ENCODE measurements at regions not wholly inside any gene's neighbourhood (a gene's known extent, or its start where the extent isn't known, plus 50 kb on each side); places are given as distances from the start of the nearest gene placed in this dataset.
A peak's percentile ranks its signal among the peaks of the same experiment; 100 is the strongest.

- no peak overlapping the region for H3K27ac ChIP-seq (ENCODE audit: control insufficient read depth, insufficient read depth, low read length)
- DNase-seq (ENCODE audit: low read depth, low spot score) (no peak), FAIRE-seq (peak; percentile 75)
- H3K9ac ChIP-seq (ENCODE audit: control insufficient read depth, extremely low read depth, insufficient read depth, low read length) = no peak overlapping the region
- no peaks in the 10 kb centered on the region for H4K20me1 ChIP-seq (ENCODE audit: control insufficient read depth, extremely low read depth, insufficient read depth, low read length)
- H3K4me3 ChIP-seq (ENCODE audit: control insufficient read depth in 2 of 3, extremely low read depth in 1 of 3, insufficient read depth in 2 of 3, low read depth in 1 of 3, low read length in 3 of 3) = no peak overlapping the region
- no peaks in the 10 kb centered on the region for H3K79me2 ChIP-seq (ENCODE audit: control insufficient read depth, insufficient read depth, low read length)
- H3K27me3 ChIP-seq (ENCODE audit: control insufficient read depth, extremely low read depth, insufficient read depth, low read length) = no peaks in the 10 kb centered on the region
- peaks cover 5% of the 10 kb centered on the region for H3K4me1 ChIP-seq (ENCODE audit: control insufficient read depth, extremely low read depth, insufficient read depth, low read length)
- H3K9me1 ChIP-seq (ENCODE audit: control insufficient read depth, extremely low read depth, insufficient read depth, low read length) = no peaks in the 10 kb centered on the region
- no peak overlapping the region for H3K4me2 ChIP-seq (ENCODE audit: control insufficient read depth, extremely low read depth, insufficient read depth, low read depth, low read length)
- H2AFZ ChIP-seq (ENCODE audit: control insufficient read depth, low read length) = no peak overlapping the region
- no peaks in the 10 kb centered on the region for H3K36me3 ChIP-seq (ENCODE audit: control insufficient read depth in 2 of 2, extremely low read depth in 1 of 2, insufficient read depth in 2 of 2, low read length in 2 of 2)
- TF ChIP-seq EZH2 (IDR thresholded peaks at IDR 0.05; ENCODE audit: low read length) = no peak
- peak; percentile 62 to 77 (median 63) for TF ChIP-seq CTCF (optimal IDR thresholded peaks at IDR 0.05 in 1 of 3, IDR thresholded peaks at IDR 0.05 in 1 of 3, conservative IDR thresholded peaks at IDR 0.05 in 1 of 3; ENCODE audit: extremely low read depth in 1 of 3, insufficient read depth in 2 of 3, low read length in 3 of 3)
- H3K9me3 ChIP-seq (ENCODE audit: control insufficient read depth, low read depth, low read length) = no peaks in the 10 kb centered on the region
- dilution Hi-C loops (cut with MboI; ENCODE audit: extremely low pct_ligation_motif_present, low sequenced_read_pairs) = no loop called here
Measured at GRCh38 chr10:62492012-62492869, 118.1 kb downstream of the ZNF365 start.

GRCh38 chr10:62492870-62493180 lies 118.7 kb downstream of the ZNF365 start:
- TF ChIP-seq CTCF (optimal IDR thresholded peaks at IDR 0.05 in 1 of 3, IDR thresholded peaks at IDR 0.05 in 1 of 3, conservative IDR thresholded peaks at IDR 0.05 in 1 of 3; ENCODE audit: extremely low read depth in 1 of 3, insufficient read depth in 2 of 3, low read length in 3 of 3) (no peak), EZH2 (IDR thresholded peaks at IDR 0.05; ENCODE audit: low read length) (no peak)
- Histone ChIP-seq H3K4me1 (ENCODE audit: control insufficient read depth, extremely low read depth, insufficient read depth, low read length) (peaks cover 5% of the 10 kb centered on the region), H2AFZ (ENCODE audit: control insufficient read depth, low read length) (no peak overlapping the region), H3K79me2 (ENCODE audit: control insufficient read depth, insufficient read depth, low read length) (no peaks in the 10 kb centered on the region), H3K27ac (ENCODE audit: control insufficient read depth, insufficient read depth, low read length) (no peak overlapping the region), H4K20me1 (ENCODE audit: control insufficient read depth, extremely low read depth, insufficient read depth, low read length) (no peaks in the 10 kb centered on the region), H3K36me3 (ENCODE audit: control insufficient read depth in 2 of 2, extremely low read depth in 1 of 2, insufficient read depth in 2 of 2, low read length in 2 of 2) (no peaks in the 10 kb centered on the region), H3K4me2 (ENCODE audit: control insufficient read depth, extremely low read depth, insufficient read depth, low read depth, low read length) (no peak overlapping the region), H3K27me3 (ENCODE audit: control insufficient read depth, extremely low read depth, insufficient read depth, low read length) (no peaks in the 10 kb centered on the region), H3K4me3 (ENCODE audit: control insufficient read depth in 2 of 3, extremely low read depth in 1 of 3, insufficient read depth in 2 of 3, low read depth in 1 of 3, low read length in 3 of 3) (no peak overlapping the region), H3K9me1 (ENCODE audit: control insufficient read depth, extremely low read depth, insufficient read depth, low read length) (no peaks in the 10 kb centered on the region), H3K9ac (ENCODE audit: control insufficient read depth, extremely low read depth, insufficient read depth, low read length) (no peak overlapping the region), H3K9me3 (ENCODE audit: control insufficient read depth, low read depth, low read length) (no peaks in the 10 kb centered on the region)
- no peak for FAIRE-seq
- no peak for DNase-seq (ENCODE audit: low read depth, low spot score)
- dilution Hi-C loops (cut with MboI; ENCODE audit: extremely low pct_ligation_motif_present, low sequenced_read_pairs) = no loop called here
